Hepatocyte (in vitro differentiated cells): ENCODE measurements at regions not wholly inside any gene's neighbourhood (a gene's known extent, or its start where the extent isn't known, plus 50 kb on each side); places are given as distances from the start of the nearest gene placed in this dataset.

ENCODE experiments used
- CTCF ChIP-seq: fragments of 200-600 bp; sonication (generic); IDR thresholded peaks from 2 replicates; pipeline ENCODE4 v1.5.1; 2016; ENCODE audit warnings: antibody characterized with exemption, mild to moderate bottlenecking; ENCODE audit not compliant: poor library complexity
- EZH2 ChIP-seq: fragments of 200-600 bp; sonication (generic); IDR thresholded peaks from 2 replicates; pipeline ENCODE4 v1.6.1; 2016; ENCODE audit warnings: antibody characterized with exemption, mild to moderate bottlenecking, borderline replicate concordance

- TF ChIP-seq EZH2 (no peak), CTCF (no peak)
Measured at GRCh38 chrX:45699158-45699557, 498.5 kb upstream of the DIPK2B start.
